OCI-LY3 (cell line): ENCODE measurements at regions not wholly inside any gene's neighbourhood (a gene's known extent, or its start where the extent isn't known, plus 50 kb on each side); places are given as distances from the start of the nearest gene placed in this dataset.

Experiments used
- EZH2phosphoT487 ChIP-seq: fragments of 200-600 bp; shearing (Covaris generic); IDR thresholded peaks from 2 replicates; pipeline ENCODE4 v1.6.1; 2018; ENCODE audit warnings: antibody characterized with exemption, mixed run types, low read depth
- TF ChIP-seq, protein P1 (sequence below): fragments of 200-600, 300-600 bp; sonication (generic); IDR thresholded peaks from 2 replicates; pipeline ENCODE4 v1.5.1; 2014; ENCODE audit warnings: antibody characterized with exemption, low read length, low read depth

GRCh38 chr18:54531402-54532065 is 59.5 kb upstream of the DYNAP start:
- TF ChIP-seq, protein P1, sequence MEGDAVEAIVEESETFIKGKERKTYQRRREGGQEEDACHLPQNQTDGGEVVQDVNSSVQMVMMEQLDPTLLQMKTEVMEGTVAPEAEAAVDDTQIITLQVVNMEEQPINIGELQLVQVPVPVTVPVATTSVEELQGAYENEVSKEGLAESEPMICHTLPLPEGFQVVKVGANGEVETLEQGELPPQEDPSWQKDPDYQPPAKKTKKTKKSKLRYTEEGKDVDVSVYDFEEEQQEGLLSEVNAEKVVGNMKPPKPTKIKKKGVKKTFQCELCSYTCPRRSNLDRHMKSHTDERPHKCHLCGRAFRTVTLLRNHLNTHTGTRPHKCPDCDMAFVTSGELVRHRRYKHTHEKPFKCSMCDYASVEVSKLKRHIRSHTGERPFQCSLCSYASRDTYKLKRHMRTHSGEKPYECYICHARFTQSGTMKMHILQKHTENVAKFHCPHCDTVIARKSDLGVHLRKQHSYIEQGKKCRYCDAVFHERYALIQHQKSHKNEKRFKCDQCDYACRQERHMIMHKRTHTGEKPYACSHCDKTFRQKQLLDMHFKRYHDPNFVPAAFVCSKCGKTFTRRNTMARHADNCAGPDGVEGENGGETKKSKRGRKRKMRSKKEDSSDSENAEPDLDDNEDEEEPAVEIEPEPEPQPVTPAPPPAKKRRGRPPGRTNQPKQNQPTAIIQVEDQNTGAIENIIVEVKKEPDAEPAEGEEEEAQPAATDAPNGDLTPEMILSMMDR: no peak
- no peak for TF ChIP-seq EZH2phosphoT487
